ENCODE measurements at regions not wholly inside any gene's neighbourhood (a gene's known extent, or its start where the extent isn't known, plus 50 kb on each side); places are given as distances from the start of the nearest gene placed in this dataset.

DNA sequence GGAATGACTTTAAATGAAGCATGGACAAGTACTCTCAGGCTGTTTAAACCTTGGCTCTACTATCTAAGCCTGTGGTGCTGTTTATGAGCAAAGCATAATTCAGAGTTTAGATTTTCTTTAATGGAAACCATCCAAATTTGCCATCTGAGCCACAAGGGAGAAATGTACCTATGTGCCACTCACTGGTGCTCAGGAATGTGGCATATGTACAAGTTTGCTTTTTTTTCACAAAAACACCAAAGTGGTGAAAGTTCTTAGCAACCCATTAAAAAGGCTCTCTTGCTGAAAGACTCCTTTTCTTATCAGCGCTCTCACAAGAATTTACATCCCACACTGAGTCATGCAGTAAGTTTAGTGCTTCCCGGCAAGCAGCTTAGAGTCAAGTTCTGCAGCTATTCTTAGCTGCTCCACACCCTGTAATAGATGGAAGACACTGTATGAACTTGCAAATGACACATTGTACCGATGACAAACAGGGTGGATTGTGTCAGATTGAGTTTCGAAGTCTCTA is 57.3 kb upstream of the MLIP start (continued):
- TF ChIP-seq, protein P1, sequence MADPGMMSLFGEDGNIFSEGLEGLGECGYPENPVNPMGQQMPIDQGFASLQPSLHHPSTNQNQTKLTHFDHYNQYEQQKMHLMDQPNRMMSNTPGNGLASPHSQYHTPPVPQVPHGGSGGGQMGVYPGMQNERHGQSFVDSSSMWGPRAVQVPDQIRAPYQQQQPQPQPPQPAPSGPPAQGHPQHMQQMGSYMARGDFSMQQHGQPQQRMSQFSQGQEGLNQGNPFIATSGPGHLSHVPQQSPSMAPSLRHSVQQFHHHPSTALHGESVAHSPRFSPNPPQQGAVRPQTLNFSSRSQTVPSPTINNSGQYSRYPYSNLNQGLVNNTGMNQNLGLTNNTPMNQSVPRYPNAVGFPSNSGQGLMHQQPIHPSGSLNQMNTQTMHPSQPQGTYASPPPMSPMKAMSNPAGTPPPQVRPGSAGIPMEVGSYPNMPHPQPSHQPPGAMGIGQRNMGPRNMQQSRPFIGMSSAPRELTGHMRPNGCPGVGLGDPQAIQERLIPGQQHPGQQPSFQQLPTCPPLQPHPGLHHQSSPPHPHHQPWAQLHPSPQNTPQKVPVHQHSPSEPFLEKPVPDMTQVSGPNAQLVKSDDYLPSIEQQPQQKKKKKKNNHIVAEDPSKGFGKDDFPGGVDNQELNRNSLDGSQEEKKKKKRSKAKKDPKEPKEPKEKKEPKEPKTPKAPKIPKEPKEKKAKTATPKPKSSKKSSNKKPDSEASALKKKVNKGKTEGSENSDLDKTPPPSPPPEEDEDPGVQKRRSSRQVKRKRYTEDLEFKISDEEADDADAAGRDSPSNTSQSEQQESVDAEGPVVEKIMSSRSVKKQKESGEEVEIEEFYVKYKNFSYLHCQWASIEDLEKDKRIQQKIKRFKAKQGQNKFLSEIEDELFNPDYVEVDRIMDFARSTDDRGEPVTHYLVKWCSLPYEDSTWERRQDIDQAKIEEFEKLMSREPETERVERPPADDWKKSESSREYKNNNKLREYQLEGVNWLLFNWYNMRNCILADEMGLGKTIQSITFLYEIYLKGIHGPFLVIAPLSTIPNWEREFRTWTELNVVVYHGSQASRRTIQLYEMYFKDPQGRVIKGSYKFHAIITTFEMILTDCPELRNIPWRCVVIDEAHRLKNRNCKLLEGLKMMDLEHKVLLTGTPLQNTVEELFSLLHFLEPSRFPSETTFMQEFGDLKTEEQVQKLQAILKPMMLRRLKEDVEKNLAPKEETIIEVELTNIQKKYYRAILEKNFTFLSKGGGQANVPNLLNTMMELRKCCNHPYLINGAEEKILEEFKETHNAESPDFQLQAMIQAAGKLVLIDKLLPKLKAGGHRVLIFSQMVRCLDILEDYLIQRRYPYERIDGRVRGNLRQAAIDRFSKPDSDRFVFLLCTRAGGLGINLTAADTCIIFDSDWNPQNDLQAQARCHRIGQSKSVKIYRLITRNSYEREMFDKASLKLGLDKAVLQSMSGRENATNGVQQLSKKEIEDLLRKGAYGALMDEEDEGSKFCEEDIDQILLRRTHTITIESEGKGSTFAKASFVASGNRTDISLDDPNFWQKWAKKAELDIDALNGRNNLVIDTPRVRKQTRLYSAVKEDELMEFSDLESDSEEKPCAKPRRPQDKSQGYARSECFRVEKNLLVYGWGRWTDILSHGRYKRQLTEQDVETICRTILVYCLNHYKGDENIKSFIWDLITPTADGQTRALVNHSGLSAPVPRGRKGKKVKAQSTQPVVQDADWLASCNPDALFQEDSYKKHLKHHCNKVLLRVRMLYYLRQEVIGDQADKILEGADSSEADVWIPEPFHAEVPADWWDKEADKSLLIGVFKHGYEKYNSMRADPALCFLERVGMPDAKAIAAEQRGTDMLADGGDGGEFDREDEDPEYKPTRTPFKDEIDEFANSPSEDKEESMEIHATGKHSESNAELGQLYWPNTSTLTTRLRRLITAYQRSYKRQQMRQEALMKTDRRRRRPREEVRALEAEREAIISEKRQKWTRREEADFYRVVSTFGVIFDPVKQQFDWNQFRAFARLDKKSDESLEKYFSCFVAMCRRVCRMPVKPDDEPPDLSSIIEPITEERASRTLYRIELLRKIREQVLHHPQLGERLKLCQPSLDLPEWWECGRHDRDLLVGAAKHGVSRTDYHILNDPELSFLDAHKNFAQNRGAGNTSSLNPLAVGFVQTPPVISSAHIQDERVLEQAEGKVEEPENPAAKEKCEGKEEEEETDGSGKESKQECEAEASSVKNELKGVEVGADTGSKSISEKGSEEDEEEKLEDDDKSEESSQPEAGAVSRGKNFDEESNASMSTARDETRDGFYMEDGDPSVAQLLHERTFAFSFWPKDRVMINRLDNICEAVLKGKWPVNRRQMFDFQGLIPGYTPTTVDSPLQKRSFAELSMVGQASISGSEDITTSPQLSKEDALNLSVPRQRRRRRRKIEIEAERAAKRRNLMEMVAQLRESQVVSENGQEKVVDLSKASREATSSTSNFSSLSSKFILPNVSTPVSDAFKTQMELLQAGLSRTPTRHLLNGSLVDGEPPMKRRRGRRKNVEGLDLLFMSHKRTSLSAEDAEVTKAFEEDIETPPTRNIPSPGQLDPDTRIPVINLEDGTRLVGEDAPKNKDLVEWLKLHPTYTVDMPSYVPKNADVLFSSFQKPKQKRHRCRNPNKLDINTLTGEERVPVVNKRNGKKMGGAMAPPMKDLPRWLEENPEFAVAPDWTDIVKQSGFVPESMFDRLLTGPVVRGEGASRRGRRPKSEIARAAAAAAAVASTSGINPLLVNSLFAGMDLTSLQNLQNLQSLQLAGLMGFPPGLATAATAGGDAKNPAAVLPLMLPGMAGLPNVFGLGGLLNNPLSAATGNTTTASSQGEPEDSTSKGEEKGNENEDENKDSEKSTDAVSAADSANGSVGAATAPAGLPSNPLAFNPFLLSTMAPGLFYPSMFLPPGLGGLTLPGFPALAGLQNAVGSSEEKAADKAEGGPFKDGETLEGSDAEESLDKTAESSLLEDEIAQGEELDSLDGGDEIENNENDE (IDR thresholded peaks at IDR 0.05; ENCODE audit: insufficient replicate concordance, low read length), result no peak
- no peak for TF ChIP-seq NRF1 (IDR thresholded peaks at IDR 0.05; ENCODE audit: low read depth, low read length)
- no peak for TF ChIP-seq SP1 (IDR thresholded peaks at IDR 0.05; ENCODE audit: low read depth, low read length)
- no peak for TF ChIP-seq RFX5 (IDR thresholded peaks at IDR 0.05; ENCODE audit: borderline replicate concordance, low read depth, low read length)
- TF ChIP-seq, protein P2, sequence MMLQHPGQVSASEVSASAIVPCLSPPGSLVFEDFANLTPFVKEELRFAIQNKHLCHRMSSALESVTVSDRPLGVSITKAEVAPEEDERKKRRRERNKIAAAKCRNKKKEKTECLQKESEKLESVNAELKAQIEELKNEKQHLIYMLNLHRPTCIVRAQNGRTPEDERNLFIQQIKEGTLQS (IDR thresholded peaks at IDR 0.05; ENCODE audit: insufficient read depth, low read depth, low read length), result no peak
- no peak for TF ChIP-seq NANOG (IDR thresholded peaks at IDR 0.05; ENCODE audit: insufficient read depth, low read depth, low read length, poor library complexity, severe bottlenecking)

All from H1 (cell line).